Inflammatory macrophage treated with lipopolysaccharide for 1 hour (primary cell): ENCODE measurements at regions not wholly inside any gene's neighbourhood (a gene's known extent, or its start where the extent isn't known, plus 50 kb on each side); places are given as distances from the start of the nearest gene placed in this dataset.
A peak's percentile ranks its signal among the peaks of the same experiment; 100 is the strongest.
"Not testable (repeated sequence)": the region's sequence is repeated elsewhere in the genome, so short reads cannot be mapped to it uniquely, and the experiment has no call there.

Experiments used
- DNase-seq, 2 donors: peaks; one replicate each; pipeline ENCODE4 v3.0.0-alpha.2; 2020 to 2022

GRCh38 chr4:72767618-72768302 is 198.7 kb upstream of the ADAMTS3 start:
- no peak for DNase-seq

- not testable (repeated sequence) for DNase-seq
Observed at GRCh38 chr4:72765788-72766187, 196.8 kb upstream of the ADAMTS3 start.

- no peak for DNase-seq
Observed at GRCh38 chr4:72761368-72762038, 192.5 kb upstream of the ADAMTS3 start.

- DNase-seq: not testable (repeated sequence)
Observed at GRCh38 chr4:72753414-72753813, 184.4 kb upstream of the ADAMTS3 start.

- no peak for DNase-seq
Observed at GRCh38 chr4:72744103-72744725, 175.2 kb upstream of the ADAMTS3 start.

GRCh38 chr4:72743078-72743477 is 174.1 kb upstream of the ADAMTS3 start:
- no peak for DNase-seq

GRCh38 chr4:72715299-72715698 is 146.3 kb upstream of the ADAMTS3 start:
- DNase-seq: no peak

- no peak for DNase-seq
Observed at GRCh38 chr4:72714482-72715279, 145.7 kb upstream of the ADAMTS3 start.

- DNase-seq: no peak
Observed at GRCh38 chr4:72712997-72713396, 144.0 kb upstream of the ADAMTS3 start.

- DNase-seq: no peak
Observed at GRCh38 chr4:72709475-72709874, 140.5 kb upstream of the ADAMTS3 start.

GRCh38 chr4:72706684-72707083 is 137.7 kb upstream of the ADAMTS3 start:
- no peak for DNase-seq

- not testable (repeated sequence) for DNase-seq
Observed at GRCh38 chr4:72704925-72705640, 136.1 kb upstream of the ADAMTS3 start.

GRCh38 chr4:72702948-72703347 is 133.9 kb upstream of the ADAMTS3 start:
- DNase-seq: no peak

- DNase-seq: peak; percentile 17 to 57
Observed at GRCh38 chr4:72701987-72702819, 133.2 kb upstream of the ADAMTS3 start.

- no peak for DNase-seq
Observed at GRCh38 chr4:72690771-72691170, 121.8 kb upstream of the ADAMTS3 start.

- DNase-seq: no peak
Observed at GRCh38 chr4:72689923-72690322, 120.9 kb upstream of the ADAMTS3 start.

- not testable (repeated sequence) for DNase-seq
Observed at GRCh38 chr4:72686390-72686789, 117.4 kb upstream of the ADAMTS3 start.

- no peak for DNase-seq
Observed at GRCh38 chr4:72679666-72680065, 110.6 kb upstream of the ADAMTS3 start.

GRCh38 chr4:72677886-72678285 is 108.9 kb upstream of the ADAMTS3 start:
- DNase-seq: no peak

- DNase-seq: no peak
Observed at GRCh38 chr4:72677265-72677664, 108.2 kb upstream of the ADAMTS3 start.

GRCh38 chr4:72671980-72672379 is 103.0 kb upstream of the ADAMTS3 start:
- DNase-seq: no peak

- no peak for DNase-seq
Observed at GRCh38 chr4:72670521-72670920, 101.5 kb upstream of the ADAMTS3 start.
